ENCODE measurements at regions not wholly inside any gene's neighbourhood (a gene's known extent, or its start where the extent isn't known, plus 50 kb on each side); places are given as distances from the start of the nearest gene placed in this dataset.

- TF ChIP-seq CTCF (IDR thresholded peaks at IDR 0.05; ENCODE audit: poor library complexity, severe bottlenecking): no peak
- TF ChIP-seq SMC3 (conservative IDR thresholded peaks at IDR 0.05; ENCODE audit: poor library complexity): no peak
- TF ChIP-seq TAF1 (IDR thresholded peaks at IDR 0.05; ENCODE audit: low read depth): no peak
- TF ChIP-seq EZH2 (IDR thresholded peaks at IDR 0.05; ENCODE audit: borderline replicate concordance, insufficient read depth, low read length, poor library complexity, severe bottlenecking): no peak
Observed at GRCh38 chr2:136492901-136493300, 272.4 kb upstream of the THSD7B start.

Data from neural cell (in vitro differentiated cells).